ENCODE measurements at regions not wholly inside any gene's neighbourhood (a gene's known extent, or its start where the extent isn't known, plus 50 kb on each side); places are given as distances from the start of the nearest gene placed in this dataset.
"Not testable (repeated sequence)": the region's sequence is repeated elsewhere in the genome, so short reads cannot be mapped to it uniquely, and the experiment has no call there.

DNA sequence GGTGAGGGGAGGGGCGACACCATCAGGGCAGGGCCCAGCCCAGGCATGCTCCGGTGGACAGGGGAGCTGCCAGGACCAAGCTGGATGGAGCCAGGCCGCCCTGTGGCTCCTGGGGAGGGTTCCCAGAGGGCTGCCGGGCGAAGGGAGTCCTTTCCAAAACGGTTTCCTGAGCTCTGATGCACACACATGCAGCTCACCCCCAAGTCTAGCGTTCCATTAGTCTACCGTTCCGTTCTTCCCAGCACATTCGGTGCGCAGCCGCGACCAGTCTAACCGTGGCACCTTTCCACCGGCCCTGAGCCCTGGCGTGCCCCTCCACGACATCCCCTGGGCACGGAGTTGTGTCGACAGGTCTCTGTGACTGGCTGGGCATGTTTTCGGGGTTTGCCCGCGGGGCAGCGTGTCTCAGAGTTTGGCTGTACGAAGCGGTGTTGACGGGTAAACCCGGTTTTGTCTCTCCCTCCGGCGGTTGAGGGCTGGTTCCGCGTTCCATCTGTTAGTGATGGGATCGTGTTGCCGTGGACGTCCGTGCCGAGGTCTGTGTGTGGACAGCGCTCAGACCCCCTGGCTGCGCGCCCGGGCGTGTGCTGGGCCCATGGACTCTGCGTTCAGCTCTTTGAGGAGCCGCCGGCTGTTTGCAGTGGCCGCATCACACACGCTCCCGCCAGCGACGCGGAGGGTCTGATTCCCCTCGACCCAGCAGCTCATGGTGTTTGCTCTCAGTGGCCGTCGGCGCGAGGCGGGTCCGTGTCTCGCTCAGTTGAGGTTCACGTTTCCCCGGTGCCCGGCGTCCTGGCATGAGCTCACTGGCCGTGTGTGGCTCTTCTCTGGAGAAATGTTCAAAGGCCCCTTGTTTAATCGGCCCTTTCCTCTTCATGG lies 121.2 kb downstream of the IGLL1 start:
- Mint-ChIP-seq H3K4me3 (no peak overlapping the region), H3K4me1 (peaks cover 17% of the 10 kb centered on the region), H3K27ac (no peak overlapping the region), H3K36me3 (no peaks in the 10 kb centered on the region), H3K9me3 (no peaks in the 10 kb centered on the region), H3K27me3 (peaks cover 71% of the 10 kb centered on the region)
- ATAC-seq, result no peak

DNA sequence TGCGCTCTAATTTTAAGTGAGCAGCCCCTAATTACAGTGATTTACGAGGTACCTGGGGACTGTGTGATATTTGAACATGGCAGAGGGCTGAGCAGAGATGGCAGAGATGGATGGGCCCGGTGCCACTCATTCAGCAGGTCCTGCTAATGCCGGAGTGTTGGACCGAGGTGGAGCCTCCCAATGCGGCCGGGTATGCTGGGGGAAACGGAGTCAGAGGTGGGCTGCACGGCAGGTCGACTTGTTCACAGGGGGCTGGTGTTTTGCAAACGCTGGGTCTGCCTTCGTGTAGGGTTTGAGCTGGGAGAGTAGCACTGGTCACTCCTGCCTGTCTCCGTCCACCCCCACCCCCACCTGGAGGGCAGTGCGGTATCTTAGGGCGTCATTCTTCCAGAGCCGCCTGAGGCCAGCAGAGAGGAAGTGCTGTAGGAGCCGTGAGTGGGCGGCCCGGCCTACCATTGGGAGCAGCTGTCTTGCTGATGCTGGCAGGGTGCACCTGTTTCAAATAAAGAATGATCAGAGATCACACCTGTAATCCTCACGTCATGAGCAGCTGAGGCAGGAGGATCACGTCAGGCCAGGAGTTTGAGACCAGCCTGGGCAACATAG lies 122.6 kb downstream of the IGLL1 start:
- H3K4me3 Mint-ChIP-seq, result no peak overlapping the region
- no peak overlapping the region for H3K27ac Mint-ChIP-seq
- no peaks in the 10 kb centered on the region for H3K36me3 Mint-ChIP-seq
- ATAC-seq, result no peak
- H3K9me3 Mint-ChIP-seq, result no peaks in the 10 kb centered on the region
- peaks cover 71% of the 10 kb centered on the region for H3K27me3 Mint-ChIP-seq
- peaks cover 17% of the 10 kb centered on the region for H3K4me1 Mint-ChIP-seq

DNA sequence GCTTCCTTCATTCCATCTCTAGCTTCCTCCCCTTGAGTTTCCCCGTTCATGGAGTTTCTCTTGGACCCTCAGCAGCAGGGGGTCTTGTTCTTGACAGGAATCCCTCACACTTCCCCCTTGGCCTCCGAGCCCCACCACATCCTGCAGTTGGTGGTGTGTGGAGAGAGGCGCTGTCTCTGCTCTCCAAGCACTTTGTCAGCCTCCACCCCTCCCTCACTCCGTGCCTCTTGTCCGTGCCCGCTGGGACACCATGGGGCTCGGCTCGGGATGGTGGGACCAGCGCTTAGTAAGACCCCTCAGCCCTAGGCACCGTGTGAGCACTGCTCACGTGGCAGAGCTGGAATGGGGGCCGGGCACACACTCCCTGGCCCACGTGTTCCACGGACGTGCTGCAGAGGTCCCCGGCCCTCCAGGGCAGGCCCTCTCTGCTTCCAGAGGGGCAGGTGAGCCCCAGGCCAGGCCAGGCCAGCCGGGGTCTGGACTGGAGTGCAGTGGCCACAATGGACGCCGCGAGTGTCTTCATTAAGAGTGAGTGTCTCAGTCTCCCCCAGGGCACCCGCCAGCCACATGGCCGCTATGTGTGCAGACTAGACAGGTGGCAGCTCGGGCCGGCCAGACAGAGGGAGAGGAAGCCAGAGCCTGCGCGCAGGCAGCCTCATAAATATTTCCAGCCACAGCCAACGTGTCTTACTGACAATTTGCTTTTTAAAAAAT lies 123.3 kb downstream of the IGLL1 start:
- H3K27me3 Mint-ChIP-seq, result peaks cover 64% of the 10 kb centered on the region
- not testable (repeated sequence) for ATAC-seq, H3K36me3 Mint-ChIP-seq, H3K9me3 Mint-ChIP-seq, H3K27ac Mint-ChIP-seq, H3K4me3 Mint-ChIP-seq
- H3K4me1 Mint-ChIP-seq, result peaks cover 17% of the 10 kb centered on the region

DNA sequence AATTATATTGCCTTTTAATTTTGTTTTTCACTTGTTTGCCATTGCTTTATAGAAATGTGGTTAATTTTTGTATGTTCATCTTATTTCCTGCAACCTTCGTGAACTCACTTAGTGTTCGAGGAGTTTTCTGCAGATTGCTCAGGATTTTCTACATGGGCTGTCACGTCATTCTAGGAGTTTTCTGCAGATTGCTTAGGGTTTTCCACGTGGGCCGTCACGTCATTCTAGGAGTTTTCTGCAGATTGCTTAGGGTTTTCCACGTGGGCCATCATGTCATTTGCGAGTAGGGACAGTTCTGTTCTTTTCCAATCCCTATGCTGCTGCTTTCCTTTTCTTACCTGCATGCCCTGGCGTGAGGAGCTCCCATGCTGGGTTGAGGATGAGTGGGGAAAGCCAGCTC lies 125.7 kb downstream of the IGLL1 start:
- H3K27me3 Mint-ChIP-seq, result peaks cover 40% of the 10 kb centered on the region
- H3K4me1 Mint-ChIP-seq, result peaks cover 17% of the 10 kb centered on the region
- not testable (repeated sequence) for H3K27ac Mint-ChIP-seq, H3K4me3 Mint-ChIP-seq, ATAC-seq, H3K36me3 Mint-ChIP-seq, H3K9me3 Mint-ChIP-seq

DNA sequence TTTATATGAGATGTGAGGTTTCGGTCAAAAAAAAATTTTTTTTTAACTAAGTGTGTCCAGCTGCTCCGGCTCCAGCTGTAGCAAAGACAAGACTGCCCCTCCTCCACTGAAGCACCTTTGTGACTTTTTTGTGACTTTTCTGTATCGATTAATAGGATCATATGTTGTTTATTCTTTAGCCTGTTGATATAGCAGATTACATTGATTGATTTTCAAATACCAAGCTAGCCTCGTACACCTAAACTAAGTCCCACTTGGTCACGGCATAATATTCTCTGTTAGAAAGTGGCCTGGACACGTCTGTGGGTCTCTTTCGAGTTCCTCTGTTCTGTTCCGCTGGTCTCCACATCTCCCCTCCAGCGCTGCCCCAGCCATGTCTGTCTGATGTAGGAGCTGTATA lies 126.8 kb downstream of the IGLL1 start:
- Mint-ChIP-seq H3K36me3 (no peaks in the 10 kb centered on the region), H3K4me1 (peaks cover 17% of the 10 kb centered on the region), H3K9me3 (no peaks in the 10 kb centered on the region), H3K4me3 (no peak overlapping the region), H3K27ac (no peak overlapping the region), H3K27me3 (peaks cover 32% of the 10 kb centered on the region)
- ATAC-seq, result no peak

DNA sequence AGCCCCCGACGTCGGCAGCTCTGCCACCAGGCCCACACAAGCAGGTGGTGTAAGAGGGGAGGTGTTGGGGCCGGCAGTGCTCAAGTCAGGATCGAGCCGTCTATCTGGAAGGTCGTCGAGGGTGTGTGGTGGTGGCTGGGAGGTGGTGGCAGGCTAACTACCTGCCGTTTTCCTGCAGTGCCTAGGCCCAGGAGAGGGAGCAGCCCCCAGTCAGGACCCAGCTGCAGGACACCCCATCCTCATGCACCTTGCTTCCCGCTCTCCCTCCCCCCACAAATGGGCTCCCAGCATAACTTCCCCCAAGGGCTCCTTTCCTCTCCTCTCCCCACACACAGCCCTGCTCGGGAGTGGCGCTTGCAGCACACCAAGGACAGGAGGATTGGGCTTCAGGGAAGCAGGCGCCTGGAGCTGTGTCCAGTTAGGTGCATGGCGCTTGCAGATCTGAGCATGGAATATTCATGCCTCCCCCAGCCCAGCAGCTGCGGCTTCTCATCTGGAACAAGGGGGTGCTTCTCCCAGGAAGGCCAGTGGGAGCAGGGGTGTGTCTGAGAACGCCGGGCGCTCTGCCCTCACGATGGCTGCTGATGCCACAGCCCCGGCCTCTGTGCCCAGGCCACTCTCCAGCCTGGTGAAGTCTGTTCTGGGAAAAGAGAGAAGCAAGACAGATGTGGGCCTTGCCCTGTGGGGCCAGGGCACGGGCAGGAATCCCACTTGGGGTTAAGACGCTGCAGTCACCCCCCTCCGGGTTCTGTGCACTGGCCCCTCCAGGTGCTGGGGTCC lies 127.7 kb downstream of the IGLL1 start:
- peaks cover 12% of the 10 kb centered on the region for H3K4me1 Mint-ChIP-seq
- ATAC-seq, result no peak
- H3K36me3 Mint-ChIP-seq, result no peaks in the 10 kb centered on the region
- no peaks in the 10 kb centered on the region for H3K9me3 Mint-ChIP-seq
- no peak overlapping the region for H3K27ac Mint-ChIP-seq
- H3K4me3 Mint-ChIP-seq, result no peak overlapping the region
- peaks cover 26% of the 10 kb centered on the region for H3K27me3 Mint-ChIP-seq

DNA sequence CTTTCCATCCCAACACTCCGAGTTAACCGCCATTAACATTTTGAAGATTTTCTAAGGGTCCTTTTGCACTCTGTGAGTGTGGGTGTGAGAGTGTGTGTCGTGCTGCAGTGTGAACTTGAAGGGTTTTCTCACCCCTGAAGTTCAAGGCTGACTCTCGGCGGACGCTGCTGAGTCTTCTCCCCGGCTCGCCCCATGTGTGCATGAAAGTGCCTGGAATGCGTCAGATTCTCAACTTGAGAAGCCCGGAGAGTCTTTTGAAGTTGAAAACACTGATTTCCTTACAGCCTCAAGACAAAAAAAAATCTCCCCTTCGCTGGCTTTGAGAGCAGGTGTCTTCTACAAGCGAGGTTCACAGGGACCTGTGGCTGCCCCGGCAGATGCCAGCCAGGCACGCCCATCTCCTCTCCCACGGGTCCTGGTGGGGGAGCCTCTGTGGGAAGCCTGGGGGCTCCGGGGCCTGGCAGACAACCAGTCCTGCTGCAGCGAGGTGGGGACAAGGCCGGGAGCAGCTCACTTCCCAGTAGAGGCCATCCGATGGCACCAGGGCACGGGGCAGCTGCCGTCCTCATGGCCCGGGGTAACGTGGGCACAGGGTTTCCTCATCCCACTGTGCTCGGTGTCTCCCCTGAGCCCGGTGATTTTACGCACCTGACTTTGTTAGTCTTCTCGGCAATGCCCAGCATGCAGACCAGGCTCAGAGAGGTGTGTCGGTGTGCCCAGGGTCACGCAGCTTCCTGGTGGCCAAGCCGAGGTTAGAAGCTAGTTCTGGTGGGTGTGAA lies 128.4 kb downstream of the IGLL1 start:
- H3K27ac Mint-ChIP-seq, result not testable (repeated sequence)

DNA sequence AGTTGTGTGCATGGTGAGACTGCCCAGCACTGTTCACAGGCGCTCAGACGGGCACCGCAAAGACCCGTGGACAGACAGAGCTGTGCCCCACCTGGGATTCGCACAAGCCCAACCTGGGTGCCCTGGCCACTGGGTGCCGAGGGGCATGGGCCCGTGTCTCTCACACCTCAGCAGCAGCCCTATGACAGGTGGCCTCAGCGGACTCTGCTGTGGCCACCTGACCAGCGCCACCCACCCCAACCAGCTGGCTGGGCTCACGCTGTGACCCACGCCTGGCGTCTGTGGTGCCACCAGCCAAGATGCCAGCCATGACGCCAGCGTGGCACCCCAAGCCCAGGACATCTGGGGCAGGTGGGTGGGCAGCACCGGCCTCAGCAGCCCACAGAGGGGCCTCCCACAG lies 129.3 kb downstream of the IGLL1 start:
- H3K27ac Mint-ChIP-seq, H3K9me3 Mint-ChIP-seq, H3K4me3 Mint-ChIP-seq, ATAC-seq, H3K4me1 Mint-ChIP-seq: not testable (repeated sequence)
- Mint-ChIP-seq H3K27me3 (peaks cover 10% of the 10 kb centered on the region), H3K36me3 (peaks cover 11% of the 10 kb centered on the region)

More for the DNA sequence above, 128.4 kb downstream of the IGLL1 start:
- H3K4me1 Mint-ChIP-seq, ATAC-seq, H3K36me3 Mint-ChIP-seq, H3K4me3 Mint-ChIP-seq, H3K9me3 Mint-ChIP-seq: not testable (repeated sequence)
- H3K27me3 Mint-ChIP-seq, result peaks cover 18% of the 10 kb centered on the region

DNA sequence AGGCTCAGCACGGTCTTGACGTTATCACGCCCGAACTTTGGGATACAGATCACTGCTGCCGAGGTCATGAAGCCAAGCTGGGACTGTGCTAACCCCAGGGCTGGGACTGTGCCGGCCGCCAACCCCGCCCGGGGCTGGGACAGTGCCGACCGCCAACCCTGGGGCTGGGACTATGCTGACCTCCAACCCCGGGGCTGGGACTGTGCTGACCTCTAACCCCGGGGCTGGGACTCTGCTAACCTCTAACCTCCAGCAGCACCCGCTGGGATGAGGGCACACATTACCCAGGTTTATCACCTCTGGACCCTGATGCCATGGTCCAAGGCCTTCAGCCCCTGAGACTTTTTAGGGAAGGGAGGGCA lies 129.7 kb downstream of the IGLL1 start:
- ATAC-seq, result no peak
- Mint-ChIP-seq H3K9me3 (peaks cover 7% of the 10 kb centered on the region), H3K36me3 (peaks cover 11% of the 10 kb centered on the region), H3K4me3 (no peak overlapping the region), H3K27ac (no peak overlapping the region), H3K27me3 (peaks cover 9% of the 10 kb centered on the region), H3K4me1 (no peaks in the 10 kb centered on the region)

DNA sequence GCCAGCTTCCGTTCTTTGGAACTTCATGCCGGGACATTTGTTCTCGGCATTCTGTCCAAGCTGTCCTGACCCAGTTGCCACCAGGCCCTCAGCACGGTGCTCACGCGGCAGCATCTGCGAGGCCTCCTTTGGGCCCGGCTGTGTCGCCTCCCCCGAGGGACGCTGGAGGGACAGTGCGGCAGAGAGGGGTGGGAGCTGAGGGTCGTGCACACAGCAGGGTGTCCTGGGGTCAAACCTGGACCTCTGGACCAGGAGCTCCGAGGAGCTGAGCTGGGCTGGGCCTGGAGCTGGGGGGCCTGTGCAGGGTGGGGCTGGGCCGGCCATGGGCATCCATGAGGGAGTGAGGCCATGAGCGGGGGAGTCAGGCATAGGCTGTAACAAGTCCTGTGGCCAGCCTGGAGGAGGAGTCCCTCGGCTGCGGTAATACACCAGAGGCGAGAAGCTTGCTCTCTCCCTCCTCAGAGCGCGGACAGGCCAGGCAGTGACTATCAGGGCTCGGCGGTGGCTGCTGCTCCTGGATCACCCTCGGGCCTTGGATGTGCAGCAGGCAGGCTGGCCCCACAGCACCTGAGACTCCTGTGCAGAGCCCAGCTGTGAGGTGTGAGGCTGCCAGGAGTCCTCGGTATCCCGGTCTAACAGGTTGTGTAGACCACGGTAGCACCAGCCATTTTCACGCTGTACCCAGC lies 130.2 kb downstream of the IGLL1 start:
- peaks cover 11% of the 10 kb centered on the region for H3K36me3 Mint-ChIP-seq
- H3K9me3 Mint-ChIP-seq, H3K27ac Mint-ChIP-seq, H3K4me3 Mint-ChIP-seq, H3K27me3 Mint-ChIP-seq, H3K4me1 Mint-ChIP-seq, ATAC-seq: not testable (repeated sequence)

DNA sequence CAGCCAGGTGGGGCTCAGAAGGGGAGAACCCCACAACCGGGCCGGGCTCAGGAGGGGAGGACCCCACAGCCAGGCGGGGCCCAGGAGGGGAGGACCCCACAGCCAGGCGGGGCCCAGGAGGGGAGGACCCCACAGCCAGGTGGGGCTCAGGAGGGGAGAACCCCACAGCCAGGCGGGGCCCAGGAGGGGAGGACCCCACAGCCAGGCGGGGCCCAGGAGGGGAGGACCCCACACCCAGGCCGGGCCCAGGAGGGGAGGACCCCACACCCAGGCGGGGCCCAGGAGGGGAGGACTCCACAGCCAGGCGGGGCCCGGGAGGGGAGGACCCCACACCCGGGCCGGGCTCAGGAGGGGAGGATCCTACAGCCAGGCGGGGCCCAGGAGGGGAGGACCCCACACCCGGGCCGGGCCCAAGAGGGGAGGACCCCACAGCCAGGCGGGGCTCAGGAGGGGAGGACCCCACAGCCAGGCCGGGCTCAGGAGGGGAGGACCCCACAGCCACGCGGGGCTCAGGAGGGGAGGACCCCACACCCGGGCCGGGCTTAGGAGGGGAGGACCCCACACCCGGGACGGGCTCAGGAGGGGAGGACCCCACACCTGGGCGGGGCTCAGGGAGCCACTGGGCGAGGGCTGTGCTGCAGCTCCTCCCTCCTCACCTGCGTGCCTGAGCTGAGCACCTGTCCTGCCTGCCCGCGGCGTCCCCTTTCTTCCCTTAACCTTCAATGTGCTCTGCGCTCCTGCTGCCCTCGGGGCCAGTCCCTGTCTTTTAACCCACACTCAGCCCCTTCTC lies 131.4 kb downstream of the IGLL1 start:
- ATAC-seq, H3K4me1 Mint-ChIP-seq, H3K27me3 Mint-ChIP-seq, H3K4me3 Mint-ChIP-seq, H3K27ac Mint-ChIP-seq: not testable (repeated sequence)
- Mint-ChIP-seq H3K9me3 (peaks cover 11% of the 10 kb centered on the region), H3K36me3 (peaks cover 11% of the 10 kb centered on the region)

DNA sequence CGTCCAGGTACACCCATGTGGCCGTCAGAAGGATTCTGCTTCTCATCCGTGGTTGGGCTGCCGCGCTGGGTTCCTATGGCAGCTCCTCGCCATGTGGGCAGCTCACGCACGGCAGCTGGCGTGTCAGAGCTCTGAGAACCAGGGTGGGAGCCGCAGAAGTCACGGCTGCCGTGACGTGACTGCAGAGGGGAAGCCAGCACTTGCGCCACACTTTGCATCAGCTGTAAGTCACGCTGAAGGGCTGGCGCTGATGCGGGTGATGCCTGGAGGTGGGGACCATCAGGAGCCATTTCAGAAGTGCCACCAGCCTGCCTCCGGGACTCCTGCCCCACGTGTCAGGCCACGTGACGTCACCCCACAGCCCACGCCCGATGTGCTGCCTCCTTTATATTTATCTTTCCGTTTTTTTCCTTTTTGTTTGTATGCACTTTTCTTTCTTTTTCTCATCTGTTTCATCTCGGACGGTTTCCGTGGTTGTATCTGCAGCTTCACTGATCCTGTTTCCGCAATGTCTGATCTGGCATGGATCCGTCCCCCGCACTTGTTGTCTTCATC lies 133.2 kb downstream of the IGLL1 start:
- H3K4me1 Mint-ChIP-seq, result no peaks in the 10 kb centered on the region
- H3K9me3 Mint-ChIP-seq, result peaks cover 12% of the 10 kb centered on the region
- H3K27me3 Mint-ChIP-seq, result no peaks in the 10 kb centered on the region
- no peak for ATAC-seq
- no peak overlapping the region for H3K4me3 Mint-ChIP-seq
- peaks cover 11% of the 10 kb centered on the region for H3K36me3 Mint-ChIP-seq
- no peak overlapping the region for H3K27ac Mint-ChIP-seq

DNA sequence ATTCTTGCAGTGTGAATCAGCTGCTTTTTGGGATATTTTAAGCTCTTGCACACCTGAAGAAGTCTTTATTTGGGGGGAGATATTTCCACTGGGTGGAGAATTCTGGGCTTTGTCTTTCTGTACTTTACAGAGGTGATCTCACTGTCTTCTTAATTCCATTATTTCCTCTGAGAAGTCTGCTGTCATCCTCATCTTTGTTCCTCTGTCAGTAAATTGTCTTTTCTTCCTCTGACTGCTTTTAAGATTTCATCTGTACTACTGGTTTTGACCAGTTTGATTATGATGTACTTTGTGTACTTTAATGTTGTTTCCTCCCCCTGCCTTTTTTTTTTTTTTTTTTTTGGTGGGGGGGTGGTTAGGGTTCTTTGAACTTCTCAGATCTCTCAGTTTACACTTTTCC lies 133.9 kb downstream of the IGLL1 start:
- H3K9me3 Mint-ChIP-seq, result peaks cover 13% of the 10 kb centered on the region
- peaks cover 11% of the 10 kb centered on the region for H3K36me3 Mint-ChIP-seq
- not testable (repeated sequence) for ATAC-seq, H3K27ac Mint-ChIP-seq, H3K4me3 Mint-ChIP-seq, H3K4me1 Mint-ChIP-seq, H3K27me3 Mint-ChIP-seq

Data from stimulated activated memory B cell treated with anti-CD40 and anti-IgM and Interleukin-4, amounts not matched to agents 10 μg/mL and 1 μg/mL and 100 μg/mL, for 72 hours (primary cell).